Testis (tissue), 2 donors: ENCODE measurements at regions not wholly inside any gene's neighbourhood (a gene's known extent, or its start where the extent isn't known, plus 50 kb on each side); places are given as distances from the start of the nearest gene placed in this dataset.

Source experiments
- DNase-seq: peaks from one replicate; pipeline ENCODE4 v3.0.0-alpha.2; 2019
- H3K27ac ChIP-seq, 2 donors: fragments of 200-600 bp; sonication (generic); one replicate each; pipeline ENCODE4 v1.5.1; 2019
- H3K27me3 ChIP-seq: fragments of 200-600 bp; sonication (generic); one replicate; pipeline ENCODE4 v1.5.1; 2019
- H3K36me3 ChIP-seq: fragments of 200-600 bp; sonication (generic); one replicate; pipeline ENCODE4 v1.5.1; 2017; ENCODE audit warnings: low read depth; ENCODE audit errors: missing control alignments
- H3K4me1 ChIP-seq: fragments of 200-600 bp; sonication (generic); one replicate; pipeline ENCODE4 v1.5.1; 2019
- H3K4me3 ChIP-seq, 2 donors: fragments of 200-600 bp; sonication (generic); one replicate each; pipeline ENCODE4 v1.5.1; 2017 to 2019
- H3K9me3 ChIP-seq: fragments of 200-600 bp; sonication (generic); one replicate; pipeline ENCODE4 v1.5.1; 2017
- POLR2A ChIP-seq: fragments of 450-650 bp; IDR thresholded peaks from one replicate; pipeline ENCODE4 v1.6.1; 2017; ENCODE audit warnings: antibody characterized with exemption, mild to moderate bottlenecking, moderate library complexity
- WGBS, 2 donors: methylation state at CpG; one replicate each; pipeline ENCODE4 v1.1.5; 2018; 5-methylcytosine and 5-hydroxymethylcytosine counted together
- intact Hi-C: fragments of 100-400 bp; cut with DNase I; formaldehyde crosslinking; loops from one replicate; pipeline ENCODE4 v1.15.1; 2023; ENCODE audit warnings: low total_unique reads
- TF ChIP-seq, protein P1 (sequence below), 3 experiments: fragments of 450-650 bp in 2 of 3; fragments of 200-600 bp in 1 of 3; sonication (generic) in 1 of 3; IDR thresholded peaks; one replicate each; pipeline ENCODE4 v1.5.1; 2016 to 2019; ENCODE audit warnings: antibody characterized with exemption in 3 of 3, mild to moderate bottlenecking in 2 of 3, moderate library complexity in 1 of 3

DNA sequence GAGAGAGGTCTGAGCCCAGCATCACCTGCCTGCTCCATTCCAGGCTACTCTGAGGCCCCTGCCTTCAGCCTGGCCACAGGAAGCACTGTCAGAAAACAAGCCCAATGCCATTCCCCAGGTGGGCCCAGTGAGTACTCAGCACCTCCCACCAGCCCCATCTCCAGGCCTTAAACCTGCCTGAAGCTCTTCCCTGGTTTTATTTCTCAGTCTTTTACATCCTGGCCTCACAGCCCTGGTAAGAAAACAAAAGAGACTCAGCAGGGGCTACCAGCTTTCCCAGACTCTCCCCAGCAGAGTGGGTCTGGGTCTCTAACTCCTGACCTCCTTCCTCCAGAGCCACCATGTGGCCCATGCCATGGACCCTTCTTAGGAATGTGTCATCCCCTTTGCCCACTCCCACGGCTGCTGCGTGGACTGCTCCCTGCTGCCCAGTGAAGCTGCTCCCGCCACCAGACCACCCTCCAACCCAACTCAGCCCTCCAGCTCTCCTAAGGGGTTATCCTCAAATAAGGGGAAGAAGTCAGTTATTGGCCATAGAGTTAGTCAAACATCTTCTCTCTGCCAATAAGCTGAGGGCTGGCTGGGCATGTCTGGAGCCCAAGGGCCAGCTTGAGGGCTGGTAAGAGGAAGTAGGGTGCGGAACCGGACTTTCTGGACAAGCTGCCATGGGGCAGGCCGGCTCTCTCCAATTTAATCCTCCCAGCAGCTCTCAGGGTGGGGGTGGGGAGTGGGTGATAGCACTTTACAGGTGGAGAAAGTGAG lies 116.7 kb upstream of the LINGO1 start:
- Histone ChIP-seq H3K27ac (no peak overlapping the region), H3K4me1 (no peaks in the 10 kb centered on the region), H3K4me3 (no peak overlapping the region), H3K36me3 (no peaks in the 10 kb centered on the region), H3K27me3 (no peaks in the 10 kb centered on the region), H3K9me3 (no peaks in the 10 kb centered on the region)
- no peak for TF ChIP-seq POLR2A
- TF ChIP-seq, protein P1, sequence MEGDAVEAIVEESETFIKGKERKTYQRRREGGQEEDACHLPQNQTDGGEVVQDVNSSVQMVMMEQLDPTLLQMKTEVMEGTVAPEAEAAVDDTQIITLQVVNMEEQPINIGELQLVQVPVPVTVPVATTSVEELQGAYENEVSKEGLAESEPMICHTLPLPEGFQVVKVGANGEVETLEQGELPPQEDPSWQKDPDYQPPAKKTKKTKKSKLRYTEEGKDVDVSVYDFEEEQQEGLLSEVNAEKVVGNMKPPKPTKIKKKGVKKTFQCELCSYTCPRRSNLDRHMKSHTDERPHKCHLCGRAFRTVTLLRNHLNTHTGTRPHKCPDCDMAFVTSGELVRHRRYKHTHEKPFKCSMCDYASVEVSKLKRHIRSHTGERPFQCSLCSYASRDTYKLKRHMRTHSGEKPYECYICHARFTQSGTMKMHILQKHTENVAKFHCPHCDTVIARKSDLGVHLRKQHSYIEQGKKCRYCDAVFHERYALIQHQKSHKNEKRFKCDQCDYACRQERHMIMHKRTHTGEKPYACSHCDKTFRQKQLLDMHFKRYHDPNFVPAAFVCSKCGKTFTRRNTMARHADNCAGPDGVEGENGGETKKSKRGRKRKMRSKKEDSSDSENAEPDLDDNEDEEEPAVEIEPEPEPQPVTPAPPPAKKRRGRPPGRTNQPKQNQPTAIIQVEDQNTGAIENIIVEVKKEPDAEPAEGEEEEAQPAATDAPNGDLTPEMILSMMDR (IDR thresholded peaks at IDR 0.05): no peak
- WGBS, 2 donors: 75 to 89% methylated on average over 5 to 6 of the region's 6 CpGs
- intact Hi-C loops: no loop called here
- DNase-seq: no peak

DNA sequence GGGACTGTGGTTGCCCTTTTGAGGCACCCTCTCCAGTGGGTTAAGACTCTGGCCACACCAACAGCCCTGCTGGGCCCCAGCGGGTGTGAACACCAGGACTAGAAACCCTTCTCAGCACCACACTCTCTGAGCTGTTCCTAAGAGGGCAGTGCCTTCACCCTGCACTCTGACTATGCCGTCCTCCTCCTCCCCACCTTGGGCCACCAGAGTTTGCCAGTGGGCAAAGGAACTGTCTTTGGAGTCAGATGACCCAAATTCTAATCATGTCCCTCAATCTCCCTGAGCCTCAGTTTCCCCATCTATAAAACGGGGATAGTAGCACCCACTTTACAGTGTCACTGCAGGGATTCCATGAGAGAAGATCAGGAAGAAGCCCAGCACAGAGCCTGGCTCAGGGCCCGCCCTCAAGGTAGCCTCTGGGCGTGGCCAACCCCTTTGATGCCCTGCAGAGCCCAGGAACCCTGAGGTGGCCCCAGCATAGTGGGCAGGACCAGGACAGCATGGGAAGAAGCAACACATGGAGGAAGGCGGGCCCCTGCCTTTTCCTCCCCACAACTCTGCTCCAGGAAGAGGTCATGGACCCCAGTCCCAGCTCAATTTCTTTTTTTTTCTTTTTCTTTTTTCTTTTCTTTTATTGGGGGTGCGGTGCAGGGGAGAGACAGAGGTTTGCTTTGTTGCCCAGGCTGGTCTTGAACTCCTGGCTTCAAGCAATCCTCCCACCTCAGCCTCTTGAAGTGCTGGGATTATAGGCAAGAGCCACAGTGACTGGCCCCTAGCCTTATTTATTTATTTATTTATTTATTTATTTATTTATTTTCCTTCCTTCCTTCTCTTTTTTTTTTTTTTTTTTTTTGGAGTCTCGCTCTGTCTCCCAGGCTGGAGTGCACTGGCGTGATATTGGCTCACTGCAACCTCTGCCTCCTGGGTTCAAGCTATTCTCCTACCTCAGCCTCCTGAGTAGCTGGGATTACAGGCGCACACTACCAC lies 115.7 kb upstream of the LINGO1 start:
- intact Hi-C loops: no loop called here
- H3K4me3 ChIP-seq: no peak overlapping the region
- 85 to 89% methylated on average over 9 to 10 of the region's 10 CpGs for WGBS, 2 donors
- H3K9me3 ChIP-seq: no peaks in the 10 kb centered on the region
- no peaks in the 10 kb centered on the region for H3K4me1 ChIP-seq
- TF ChIP-seq, protein P1 (IDR thresholded peaks at IDR 0.05): no peak
- no peak for TF ChIP-seq POLR2A
- H3K27me3 ChIP-seq: no peaks in the 10 kb centered on the region
- no peaks in the 10 kb centered on the region for H3K36me3 ChIP-seq
- no peak for DNase-seq
- H3K27ac ChIP-seq: no peak overlapping the region

DNA sequence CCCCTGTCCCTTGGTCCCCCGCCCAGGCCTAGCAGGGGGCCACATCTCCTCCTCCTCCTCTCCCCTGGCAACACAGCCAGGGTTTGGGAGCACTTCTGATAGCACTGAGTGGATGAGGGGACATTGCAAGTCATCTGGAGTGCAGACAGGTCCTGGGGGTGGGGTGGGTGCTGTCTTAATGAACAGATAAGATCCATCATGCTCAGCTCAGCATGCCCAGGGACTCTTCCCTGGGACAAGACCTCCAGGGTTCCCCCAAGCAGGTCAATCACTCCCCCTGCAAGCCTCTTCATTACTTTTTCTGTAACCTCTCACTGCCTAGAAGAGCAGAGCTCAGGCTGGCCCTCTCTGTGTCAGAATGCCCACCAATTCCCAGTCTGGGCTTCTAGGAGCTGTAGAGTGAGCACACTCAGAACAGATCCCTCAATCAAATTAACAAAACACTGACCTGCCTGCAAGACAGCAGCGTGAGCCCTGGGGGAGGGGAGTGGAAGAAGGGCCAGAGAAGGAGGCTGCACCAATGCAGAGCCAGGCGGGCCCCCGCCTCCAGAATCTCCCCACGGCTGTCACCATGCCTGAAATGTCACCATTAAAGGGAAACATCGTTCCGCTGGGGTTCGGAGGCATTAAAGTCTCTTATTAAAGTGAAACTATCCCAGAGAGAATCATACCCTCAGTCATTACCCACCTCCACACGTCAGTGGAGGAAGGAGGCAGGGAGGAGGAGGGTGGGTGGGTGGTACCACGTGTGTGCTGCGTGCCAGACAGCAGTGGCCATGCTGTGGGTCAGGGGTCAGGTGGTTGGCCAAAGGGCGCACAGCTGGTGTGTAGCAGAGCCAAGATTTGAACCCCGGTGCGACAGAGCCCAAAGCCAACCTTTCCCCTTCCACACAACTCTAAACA lies 114.7 kb upstream of the LINGO1 start:
- H3K4me3 ChIP-seq: no peak overlapping the region
- TF ChIP-seq, protein P1 (IDR thresholded peaks at IDR 0.05): no peak
- no peak for TF ChIP-seq POLR2A
- DNase-seq: no peak

DNA sequence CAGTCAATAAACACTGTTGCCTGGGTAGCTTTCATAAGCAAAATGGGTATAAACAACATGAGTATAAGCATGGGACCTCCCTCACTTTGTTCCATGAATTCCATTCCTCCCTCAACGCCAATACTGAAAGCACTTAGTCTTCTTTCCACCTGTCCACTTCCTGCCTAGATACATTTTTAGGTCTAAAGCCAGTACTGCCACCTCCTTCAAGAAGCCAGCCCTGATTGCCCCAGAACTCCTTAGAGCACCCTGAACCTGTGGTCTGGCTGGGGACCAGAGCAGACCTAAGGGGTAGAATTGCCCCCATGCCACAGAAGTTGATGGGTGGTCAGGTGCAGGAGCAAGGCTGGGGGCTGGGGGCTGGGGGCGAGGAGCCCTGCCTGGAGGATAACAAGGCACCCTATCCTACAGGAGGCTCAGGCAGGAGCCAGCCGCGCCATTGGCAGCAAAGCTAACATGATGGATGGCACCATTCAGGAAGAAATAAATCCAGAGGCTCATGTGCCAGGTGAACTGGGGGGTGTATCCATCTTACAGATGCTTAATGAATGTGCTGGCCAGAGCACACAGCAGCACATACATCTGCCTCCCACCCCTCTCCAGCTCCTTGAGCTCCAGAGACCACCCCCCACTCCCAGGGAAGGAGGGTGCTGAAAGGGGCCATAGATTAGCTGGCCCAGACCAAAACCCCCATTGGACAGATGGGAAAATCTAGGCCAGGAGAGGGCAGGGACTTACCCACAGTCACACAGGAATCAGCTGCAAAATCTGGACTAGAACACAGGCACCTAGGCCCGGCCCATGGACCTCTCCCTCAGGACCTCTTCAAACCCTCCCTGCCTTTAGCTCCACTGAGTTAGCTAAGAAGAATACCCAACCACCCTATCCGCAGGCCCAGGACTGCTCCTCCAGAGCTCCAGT lies 113.8 kb upstream of the LINGO1 start:
- intact Hi-C loops: no loop called here
- Histone ChIP-seq H3K4me1 (no peaks in the 10 kb centered on the region), H3K27ac (no peak overlapping the region), H3K27me3 (no peaks in the 10 kb centered on the region), H3K4me3 (no peak overlapping the region), H3K36me3 (no peaks in the 10 kb centered on the region), H3K9me3 (no peaks in the 10 kb centered on the region)
- TF ChIP-seq, protein P1 (IDR thresholded peaks at IDR 0.05): no peak
- TF ChIP-seq POLR2A: no peak
- DNase-seq: no peak
- WGBS, 2 donors: 87 to 93% methylated on average over 4 to 6 of the region's 6 CpGs

More for the DNA sequence above, 114.7 kb upstream of the LINGO1 start:
- Histone ChIP-seq H3K27ac (no peak overlapping the region), H3K4me1 (no peaks in the 10 kb centered on the region), H3K27me3 (no peaks in the 10 kb centered on the region), H3K9me3 (no peaks in the 10 kb centered on the region), H3K36me3 (no peaks in the 10 kb centered on the region)
- 48 to 89% methylated on average over 4 to 14 of the region's 14 CpGs for WGBS, 2 donors
- intact Hi-C loops: no loop called here
